ENCODE measurements at regions not wholly inside any gene's neighbourhood (a gene's known extent, or its start where the extent isn't known, plus 50 kb on each side); places are given as distances from the start of the nearest gene placed in this dataset.

DNA sequence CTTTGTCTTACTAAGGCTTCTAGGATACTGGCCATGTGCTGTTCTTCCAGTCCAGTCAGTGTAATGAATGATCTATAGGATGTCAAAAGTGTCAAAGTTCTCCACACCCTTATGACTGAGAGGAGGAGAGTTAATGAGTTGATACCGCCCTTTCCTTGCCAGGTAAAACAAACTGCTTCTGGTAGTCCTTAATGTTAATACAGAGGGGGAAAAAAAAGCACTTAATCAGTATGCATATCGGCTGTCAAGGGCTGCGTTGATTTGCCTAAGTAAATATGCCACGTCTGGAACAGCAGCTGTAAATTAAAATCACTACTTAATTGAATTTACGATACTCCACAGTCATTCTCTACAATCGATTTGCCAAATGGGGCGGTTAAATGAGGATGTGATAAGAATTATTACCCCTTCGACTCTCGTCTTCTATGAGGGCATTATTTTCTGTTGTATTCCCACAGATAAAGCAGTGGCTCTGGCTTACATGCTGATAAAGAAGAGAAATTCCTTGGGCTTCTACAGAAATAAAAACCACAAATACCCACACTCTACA is 416.0 kb downstream of the KCNH5 start:
- TF ChIP-seq, protein P1, sequence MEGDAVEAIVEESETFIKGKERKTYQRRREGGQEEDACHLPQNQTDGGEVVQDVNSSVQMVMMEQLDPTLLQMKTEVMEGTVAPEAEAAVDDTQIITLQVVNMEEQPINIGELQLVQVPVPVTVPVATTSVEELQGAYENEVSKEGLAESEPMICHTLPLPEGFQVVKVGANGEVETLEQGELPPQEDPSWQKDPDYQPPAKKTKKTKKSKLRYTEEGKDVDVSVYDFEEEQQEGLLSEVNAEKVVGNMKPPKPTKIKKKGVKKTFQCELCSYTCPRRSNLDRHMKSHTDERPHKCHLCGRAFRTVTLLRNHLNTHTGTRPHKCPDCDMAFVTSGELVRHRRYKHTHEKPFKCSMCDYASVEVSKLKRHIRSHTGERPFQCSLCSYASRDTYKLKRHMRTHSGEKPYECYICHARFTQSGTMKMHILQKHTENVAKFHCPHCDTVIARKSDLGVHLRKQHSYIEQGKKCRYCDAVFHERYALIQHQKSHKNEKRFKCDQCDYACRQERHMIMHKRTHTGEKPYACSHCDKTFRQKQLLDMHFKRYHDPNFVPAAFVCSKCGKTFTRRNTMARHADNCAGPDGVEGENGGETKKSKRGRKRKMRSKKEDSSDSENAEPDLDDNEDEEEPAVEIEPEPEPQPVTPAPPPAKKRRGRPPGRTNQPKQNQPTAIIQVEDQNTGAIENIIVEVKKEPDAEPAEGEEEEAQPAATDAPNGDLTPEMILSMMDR (IDR thresholded peaks at IDR 0.05) = no peak
- Histone ChIP-seq H3K27ac (no peak overlapping the region), H3K9me3 (peaks cover 0 to 16% (median 0%) of the 10 kb centered on the region in 11 donors), H3K4me1 (no peaks in the 10 kb centered on the region), H3K27me3 (no peaks in the 10 kb centered on the region), H3K4me3 (no peak overlapping the region), H3K36me3 (no peaks in the 10 kb centered on the region)
- ATAC-seq (no peak), DNase-seq (no peak)
- intact Hi-C loops (cut with DNase I) = no loop called here
- WGBS, 2 donors = 69 to 80% methylated on average over 9 of the region's 9 CpGs

DNA sequence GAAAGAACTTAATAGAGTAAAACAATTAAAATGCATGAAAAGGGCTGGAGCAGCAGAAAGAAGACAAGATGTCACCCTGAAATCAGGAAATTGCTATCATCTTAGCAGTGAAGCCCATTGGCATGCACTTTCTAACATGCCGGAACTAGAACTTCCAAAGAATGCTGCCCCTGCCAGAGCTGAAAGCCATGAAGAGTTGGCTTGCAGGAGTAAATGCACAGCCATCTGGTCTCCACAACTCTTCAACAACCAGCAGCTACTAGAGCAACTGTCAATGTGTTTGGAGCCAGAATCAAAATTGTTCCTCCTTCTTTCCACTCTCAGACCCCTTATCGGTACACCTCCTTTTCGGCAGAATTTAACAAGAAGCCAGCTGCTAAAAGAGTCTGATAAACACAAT is 414.1 kb downstream of the KCNH5 start:
- Histone ChIP-seq H3K9me3 (peaks cover 0 to 11% (median 0%) of the 10 kb centered on the region in 11 donors), H3K4me1 (no peaks in the 10 kb centered on the region), H3K4me3 (no peak overlapping the region), H3K36me3 (no peaks in the 10 kb centered on the region), H3K27me3 (no peaks in the 10 kb centered on the region), H3K27ac (no peak overlapping the region)
- no peak for DNase-seq
- ATAC-seq = no peak
- TF ChIP-seq, protein P1 (IDR thresholded peaks at IDR 0.05) = no peak
- 71 to 78% methylated on average over 3 of the region's 3 CpGs for WGBS, 2 donors
- intact Hi-C loops (cut with DNase I) = no loop called here

GRCh38 chr14:62632771-62633170 is 412.5 kb downstream of the KCNH5 start:
- 85 to 86% methylated on average over 4 of the region's 4 CpGs for WGBS, 2 donors
- peaks cover 0 to 14% (median 0%) of the 10 kb centered on the region in 11 donors for H3K9me3 ChIP-seq

GRCh38 chr14:62645649-62646048 is 399.6 kb downstream of the KCNH5 start:
- DNase-seq = no peak
- peaks cover 0 to 7% (median 0%) of the 10 kb centered on the region in 7 donors for H3K27me3 ChIP-seq
- ATAC-seq = no peak
- H3K4me3 ChIP-seq = no peak overlapping the region
- no peaks in the 10 kb centered on the region for H3K36me3 ChIP-seq
- intact Hi-C loops (cut with DNase I) = no loop called here
- H3K4me1 ChIP-seq = no peaks in the 10 kb centered on the region
- 68 to 72% methylated on average over 3 of the region's 3 CpGs for WGBS, 2 donors
- no peak overlapping the region for H3K27ac ChIP-seq
- H3K9me3 ChIP-seq = peaks cover 0 to 7% (median 0%) of the 10 kb centered on the region in 11 donors
- TF ChIP-seq, protein P1 (IDR thresholded peaks at IDR 0.05) = no peak

More at GRCh38 chr14:62632771-62633170, 412.5 kb downstream of the KCNH5 start:
- intact Hi-C loops (cut with DNase I) = no loop called here
- no peak for ATAC-seq
- Histone ChIP-seq H3K36me3 (no peaks in the 10 kb centered on the region), H3K4me3 (no peak overlapping the region), H3K27me3 (no peaks in the 10 kb centered on the region), H3K27ac (no peak overlapping the region), H3K4me1 (no peaks in the 10 kb centered on the region)
- no peak for DNase-seq
- TF ChIP-seq, protein P1 (IDR thresholded peaks at IDR 0.05) = no peak

Data from heart right ventricle (tissue), 16 donors.